Esophagus squamous epithelium (tissue), 5 donors: ENCODE measurements at regions not wholly inside any gene's neighbourhood (a gene's known extent, or its start where the extent isn't known, plus 50 kb on each side); places are given as distances from the start of the nearest gene placed in this dataset.

Experiments
- DNase-seq: peaks from one replicate; lab custom pipeline; 2025; lab: John Stamatoyannopoulos, UW
- H3K27ac ChIP-seq, 4 donors: fragments of 200-600 bp; sonication (generic); one replicate each; pipeline ENCODE4 v1.5.1; 2016 to 2019; ENCODE audit warnings: mild to moderate bottlenecking in 1 of 4
- H3K27me3 ChIP-seq, 4 donors: fragments of 200-600 bp; sonication (generic); 1 replicate in 3 of 4; 2 replicates in 1 of 4; pipeline versions ENCODE4 v1.5.1 to v1.6.0; 2017 to 2021; ENCODE audit warnings: antibody characterized with exemption in 1 of 4
- H3K36me3 ChIP-seq, 3 donors: fragments of 200-600 bp; sonication (generic); one replicate each; pipeline ENCODE4 v1.5.1; 2016 to 2019
- H3K4me1 ChIP-seq, 3 donors: fragments of 200-600 bp; sonication (generic); one replicate each; pipeline ENCODE4 v1.5.1; 2017 to 2019
- H3K4me3 ChIP-seq, 4 donors: fragments of 200-600 bp; sonication (generic); 1 replicate in 3 of 4; 2 replicates in 1 of 4; pipeline ENCODE4 v1.5.1; 2016 to 2019; ENCODE audit warnings: mild to moderate bottlenecking in 2 of 4, moderate library complexity in 1 of 4
- H3K9me3 ChIP-seq, 3 donors: fragments of 200-600 bp; sonication (generic); one replicate each; pipeline ENCODE4 v1.5.1; 2016 to 2019
- CTCF ChIP-seq, 6 experiments: fragments of 450-650 bp in 4 of 6; fragments of 200-600 bp in 2 of 6; sonication (generic) in 2 of 6; IDR thresholded peaks; one replicate each; pipeline ENCODE4 v1.5.1; 2016 to 2019; ENCODE audit warnings: antibody characterized with exemption in 6 of 6, mild to moderate bottlenecking in 4 of 6, moderate library complexity in 4 of 6
- POLR2A ChIP-seq, 4 donors: fragments of 450-650 bp; IDR thresholded peaks; one replicate each; pipeline ENCODE4 v1.6.1; 2017; ENCODE audit warnings: antibody characterized with exemption in 4 of 4, mild to moderate bottlenecking in 4 of 4, moderate library complexity in 3 of 4
- WGBS, 2 donors: methylation state at CpG; one replicate each; pipeline ENCODE4 v1.1.5; 2018; 5-methylcytosine and 5-hydroxymethylcytosine counted together
- intact Hi-C: fragments of 100-400 bp; cut with DNase I; formaldehyde crosslinking; loops from one replicate; pipeline ENCODE4 v1.15.0; 2022
- donor health status: DM: yes; HTN: yes; CAD: no.

- DNase-seq: no peak
Observed at GRCh38 chr1:53378061-53378460, 50.2 kb upstream of the LRP8 start.

GRCh38 chr1:53378932-53379661, 51.2 kb upstream of the LRP8 start:
- Histone ChIP-seq H3K9me3 (no peaks in the 10 kb centered on the region), H3K4me3 (no peak overlapping the region), H3K27ac (no peak overlapping the region), H3K4me1 (no peaks in the 10 kb centered on the region), H3K36me3 (no peaks in the 10 kb centered on the region), H3K27me3 (peaks cover 0 to 57% (median 0%) of the 10 kb centered on the region in 4 donors)
- TF ChIP-seq POLR2A (IDR thresholded peaks at IDR 0.05) (no peak), CTCF (IDR thresholded peaks at IDR 0.05) (no peak)
- DNase-seq: no peak
- 91 to 94% methylated on average over 10 of the region's 11 CpGs for WGBS, 2 donors
- intact Hi-C loops: no loop called here

More at GRCh38 chr1:53378061-53378460, 50.2 kb upstream of the LRP8 start:
- Histone ChIP-seq H3K27ac (no peak overlapping the region), H3K36me3 (no peaks in the 10 kb centered on the region), H3K4me1 (no peaks in the 10 kb centered on the region), H3K9me3 (no peaks in the 10 kb centered on the region), H3K4me3 (no peak overlapping the region), H3K27me3 (peaks cover 0 to 48% (median 0%) of the 10 kb centered on the region in 4 donors)
- intact Hi-C loops: no loop called here
- TF ChIP-seq CTCF (IDR thresholded peaks at IDR 0.05) (no peak), POLR2A (IDR thresholded peaks at IDR 0.05) (no peak)
- WGBS, 2 donors: 82 to 93% methylated on average over 2 to 3 of the region's 5 CpGs

GRCh38 chr1:53379662-53380002, 51.8 kb upstream of the LRP8 start:
- Histone ChIP-seq H3K27ac (no peak overlapping the region), H3K4me1 (no peaks in the 10 kb centered on the region), H3K27me3 (peaks cover 0 to 58% (median 0%) of the 10 kb centered on the region in 4 donors), H3K9me3 (no peaks in the 10 kb centered on the region), H3K36me3 (no peaks in the 10 kb centered on the region), H3K4me3 (no peak overlapping the region)
- 90% methylated on average over 4 of the region's 4 CpGs for WGBS, 2 donors
- DNase-seq: no peak
- intact Hi-C loops: no loop called here
- no peak for TF ChIP-seq POLR2A (IDR thresholded peaks at IDR 0.05)
- no peak for TF ChIP-seq CTCF (IDR thresholded peaks at IDR 0.05)

GRCh38 chr1:53380296-53380695, 52.4 kb upstream of the LRP8 start:
- no peaks in the 10 kb centered on the region for H3K36me3 ChIP-seq
- DNase-seq: no peak
- no peak overlapping the region for H3K27ac ChIP-seq
- H3K4me1 ChIP-seq: no peaks in the 10 kb centered on the region
- peaks cover 0 to 60% (median 0%) of the 10 kb centered on the region in 4 donors for H3K27me3 ChIP-seq
- no peaks in the 10 kb centered on the region for H3K9me3 ChIP-seq
- no peak overlapping the region for H3K4me3 ChIP-seq
- TF ChIP-seq POLR2A (IDR thresholded peaks at IDR 0.05) (no peak), CTCF (IDR thresholded peaks at IDR 0.05) (no peak)
- WGBS, 2 donors: 63 to 75% methylated on average over 5 of the region's 5 CpGs
- intact Hi-C loops: no loop called here

GRCh38 chr1:53381790-53382401, 54.0 kb upstream of the LRP8 start:
- 41 to 48% methylated on average over 8 of the region's 8 CpGs for WGBS, 2 donors
- Histone ChIP-seq H3K9me3 (no peaks in the 10 kb centered on the region), H3K4me3 (no peak overlapping the region), H3K27me3 (peaks cover 0 to 51% (median 0%) of the 10 kb centered on the region in 4 donors), H3K27ac (no peak overlapping the region), H3K36me3 (no peaks in the 10 kb centered on the region), H3K4me1 (no peaks in the 10 kb centered on the region)
- intact Hi-C loops: no loop called here
- DNase-seq: no peak
- TF ChIP-seq CTCF (IDR thresholded peaks at IDR 0.05) (no peak), POLR2A (IDR thresholded peaks at IDR 0.05) (no peak)
